DLD1 (cell line): ENCODE measurements at regions not wholly inside any gene's neighbourhood (a gene's known extent, or its start where the extent isn't known, plus 50 kb on each side); places are given as distances from the start of the nearest gene placed in this dataset.
"Not testable (repeated sequence)": the region's sequence is repeated elsewhere in the genome, so short reads cannot be mapped to it uniquely, and the experiment has no call there.

Experiments
- in situ Hi-C: cut with HindIII; loops from 2 replicates; pipeline ENCODE4 v1.10.0; 2017; ENCODE audit warnings: low sequenced_read_pairs

- in situ Hi-C loops: no loop called here
Measured at GRCh38 chr10:47165168-47165710, 134.8 kb upstream of the GDF10 start.

GRCh38 chr10:47165711-47166404 is 134.1 kb upstream of the GDF10 start:
- in situ Hi-C loops: no loop called here

GRCh38 chr10:47166405-47166777 is 133.6 kb upstream of the GDF10 start:
- in situ Hi-C loops: no loop called here

GRCh38 chr10:47166808-47167581 is 133.0 kb upstream of the GDF10 start:
- in situ Hi-C loops: not testable (repeated sequence)

- in situ Hi-C loops: no loop called here
Measured at GRCh38 chr10:47167591-47167990, 132.4 kb upstream of the GDF10 start.

- in situ Hi-C loops: no loop called here
Measured at GRCh38 chr10:47169581-47169980, 130.4 kb upstream of the GDF10 start.

- in situ Hi-C loops: no loop called here
Measured at GRCh38 chr10:47173929-47174442, 126.0 kb upstream of the GDF10 start.

GRCh38 chr10:47175181-47176123 is 124.5 kb upstream of the GDF10 start:
- in situ Hi-C loops: no loop called here

- in situ Hi-C loops: no loop called here
Measured at GRCh38 chr10:47176206-47176902, 123.6 kb upstream of the GDF10 start.

GRCh38 chr10:47176903-47177868 is 122.8 kb upstream of the GDF10 start:
- in situ Hi-C loops: no loop called here

GRCh38 chr10:47178537-47179290 is 121.3 kb upstream of the GDF10 start:
- in situ Hi-C loops: no loop called here

- in situ Hi-C loops: no loop called here
Measured at GRCh38 chr10:47179291-47179647, 120.7 kb upstream of the GDF10 start.

GRCh38 chr10:47181052-47181849 is 118.7 kb upstream of the GDF10 start:
- in situ Hi-C loops: no loop called here

- in situ Hi-C loops: no loop called here
Measured at GRCh38 chr10:47182934-47183703, 116.9 kb upstream of the GDF10 start.

- in situ Hi-C loops: no loop called here
Measured at GRCh38 chr10:47183704-47184041, 116.3 kb upstream of the GDF10 start.

GRCh38 chr10:47184273-47184672 is 115.7 kb upstream of the GDF10 start:
- in situ Hi-C loops: no loop called here

- in situ Hi-C loops: no loop called here
Measured at GRCh38 chr10:47184724-47185330, 115.2 kb upstream of the GDF10 start.
